CD4-positive, alpha-beta T cell (primary cell): ENCODE measurements at regions not wholly inside any gene's neighbourhood (a gene's known extent, or its start where the extent isn't known, plus 50 kb on each side); places are given as distances from the start of the nearest gene placed in this dataset.

ENCODE experiments used
- ATAC-seq: fragments of 200-7000 bp; cut with Tn5 transposase; one replicate; pipeline ENCODE4 v1.10.0; 2022; ENCODE audit warnings: mild to moderate bottlenecking; ENCODE audit not compliant: poor library complexity
- CTCF ChIA-PET: fragments of 350-600 bp; sonication (Branson Sonifier 250); formaldehyde crosslinking; loops from one replicate; lab custom pipeline; 2021; ENCODE audit warnings: antibody characterized with exemption, inconsistent platforms; lab: Charles Lee
- POLR2A ChIA-PET: fragments of 350-600 bp; sonication (Branson Sonifier 250); formaldehyde crosslinking; loops from one replicate; lab custom pipeline; 2021; ENCODE audit warnings: antibody characterized with exemption, inconsistent platforms; lab: Charles Lee
- DNase-seq, 14 experiments: peaks; one replicate each; pipeline ENCODE4 v3.0.0-alpha.2; 2013 to 2020; ENCODE audit warnings: mixed read lengths in 2 of 14
- H3K27ac ChIP-seq, 2 donors: one replicate each; pipeline versions ENCODE4 v1.5.1 to v1.7.0; 2013; ENCODE audit warnings: low read length in 2 of 2, low read depth in 1 of 2, mild to moderate bottlenecking in 1 of 2
- H3K27me3 ChIP-seq, 2 experiments: 1 replicate in 1 of 2; 2 replicates in 1 of 2; pipeline versions ENCODE4 v1.6.1 to v1.7.0; 2013; ENCODE audit warnings: low read length in 2 of 2, control low read depth in 1 of 2, mild to moderate bottlenecking in 1 of 2, moderate library complexity in 1 of 2; ENCODE audit not compliant: insufficient read depth in 2 of 2, control insufficient read depth in 1 of 2
- H3K36me3 ChIP-seq: one replicate; pipeline ENCODE4 v1.6.1; 2013; ENCODE audit warnings: low read length, control low read depth; ENCODE audit not compliant: insufficient read depth
- H3K4me1 ChIP-seq: one replicate; pipeline ENCODE4 v1.6.1; 2013; ENCODE audit warnings: low read length, control low read depth; ENCODE audit not compliant: insufficient read depth
- H3K4me3 ChIP-seq: one replicate; pipeline ENCODE4 v1.5.1; 2013; ENCODE audit warnings: mild to moderate bottlenecking, low read length, moderate library complexity
- H3K9me3 ChIP-seq, 2 experiments: 1 replicate in 1 of 2; 2 replicates in 1 of 2; pipeline versions ENCODE4 v1.6.1 to v1.7.0; 2013; ENCODE audit warnings: low read length in 2 of 2, mild to moderate bottlenecking in 2 of 2, control low read depth in 1 of 2, moderate library complexity in 1 of 2; ENCODE audit not compliant: control insufficient read depth in 1 of 2, insufficient read depth in 1 of 2
- H3K27ac Mint-ChIP-seq: one replicate; pipeline ENCODE4 v1.8.0; 2020; ENCODE audit warnings: mixed read lengths
- H3K27me3 Mint-ChIP-seq: one replicate; pipeline ENCODE4 v1.8.0; 2021; ENCODE audit warnings: mixed read lengths
- H3K36me3 Mint-ChIP-seq: one replicate; pipeline ENCODE4 v1.8.0; 2021; ENCODE audit warnings: low read depth, mixed read lengths
- H3K4me1 Mint-ChIP-seq: one replicate; pipeline ENCODE4 v1.8.0; 2021; ENCODE audit warnings: low read depth, mixed read lengths
- H3K4me3 Mint-ChIP-seq: one replicate; pipeline ENCODE4 v1.8.0; 2020; ENCODE audit warnings: mild to moderate bottlenecking, mixed read lengths
- H3K9me3 Mint-ChIP-seq: one replicate; pipeline ENCODE4 v1.8.0; 2020; ENCODE audit warnings: mixed read lengths
- intact Hi-C, 2 experiments: fragments of 100-400 bp; cut with DNase I in 1 of 2; cut with micrococcal nuclease in 1 of 2; formaldehyde crosslinking; loops; one replicate each; pipeline versions ENCODE4 v1.15.1 to v1.9.0; 2023 to 2025; cut with DNase I, micrococcal nuclease
- TF ChIP-seq, protein P1 (sequence below): fragments of 200-600 bp; IDR thresholded peaks from one replicate; pipeline ENCODE4 v1.8.0; 2022; ENCODE audit warnings: antibody characterized with exemption, mild to moderate bottlenecking

DNA sequence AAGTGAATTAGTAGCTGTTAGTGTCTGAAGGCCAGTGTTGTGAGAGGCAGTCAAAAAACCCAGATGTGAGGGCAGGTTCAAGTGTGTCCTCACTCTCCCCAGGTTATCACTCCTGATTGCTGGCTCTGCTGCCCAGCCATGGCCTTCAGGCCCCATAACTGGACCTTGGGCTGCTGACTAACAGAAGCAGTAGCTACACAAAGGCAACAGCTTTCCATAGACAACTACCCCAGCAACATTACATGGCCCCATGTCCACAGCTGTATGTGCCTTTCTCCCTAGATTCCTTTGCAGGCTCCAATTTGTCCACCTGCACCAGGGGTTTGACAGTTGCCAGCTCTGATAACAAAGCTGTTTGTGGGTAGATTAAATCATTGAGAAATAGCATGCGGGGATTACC, 297.8 kb downstream of the ARL4A start:
- peaks cover 25% of the 10 kb centered on the region for H3K27me3 Mint-ChIP-seq
- no peaks in the 10 kb centered on the region for H3K36me3 ChIP-seq
- no peaks in the 10 kb centered on the region for H3K4me1 Mint-ChIP-seq
- CTCF ChIA-PET, result no interaction called here
- H3K9me3 Mint-ChIP-seq, result no peaks in the 10 kb centered on the region
- no peaks in the 10 kb centered on the region for H3K36me3 Mint-ChIP-seq
- no peak overlapping the region for H3K27ac Mint-ChIP-seq
- DNase-seq (no peak), ATAC-seq (no peak)
- H3K4me3 ChIP-seq, result no peak overlapping the region
- no peaks in the 10 kb centered on the region for H3K27me3 ChIP-seq
- POLR2A ChIA-PET, result no interaction called here
- H3K27ac ChIP-seq, result no peak overlapping the region
- no peaks in the 10 kb centered on the region for H3K4me1 ChIP-seq
- TF ChIP-seq, protein P1, sequence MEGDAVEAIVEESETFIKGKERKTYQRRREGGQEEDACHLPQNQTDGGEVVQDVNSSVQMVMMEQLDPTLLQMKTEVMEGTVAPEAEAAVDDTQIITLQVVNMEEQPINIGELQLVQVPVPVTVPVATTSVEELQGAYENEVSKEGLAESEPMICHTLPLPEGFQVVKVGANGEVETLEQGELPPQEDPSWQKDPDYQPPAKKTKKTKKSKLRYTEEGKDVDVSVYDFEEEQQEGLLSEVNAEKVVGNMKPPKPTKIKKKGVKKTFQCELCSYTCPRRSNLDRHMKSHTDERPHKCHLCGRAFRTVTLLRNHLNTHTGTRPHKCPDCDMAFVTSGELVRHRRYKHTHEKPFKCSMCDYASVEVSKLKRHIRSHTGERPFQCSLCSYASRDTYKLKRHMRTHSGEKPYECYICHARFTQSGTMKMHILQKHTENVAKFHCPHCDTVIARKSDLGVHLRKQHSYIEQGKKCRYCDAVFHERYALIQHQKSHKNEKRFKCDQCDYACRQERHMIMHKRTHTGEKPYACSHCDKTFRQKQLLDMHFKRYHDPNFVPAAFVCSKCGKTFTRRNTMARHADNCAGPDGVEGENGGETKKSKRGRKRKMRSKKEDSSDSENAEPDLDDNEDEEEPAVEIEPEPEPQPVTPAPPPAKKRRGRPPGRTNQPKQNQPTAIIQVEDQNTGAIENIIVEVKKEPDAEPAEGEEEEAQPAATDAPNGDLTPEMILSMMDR, result no peak
- H3K9me3 ChIP-seq, result no peaks in the 10 kb centered on the region
- intact Hi-C loops, result no loop called here
- H3K4me3 Mint-ChIP-seq, result no peak overlapping the region

DNA sequence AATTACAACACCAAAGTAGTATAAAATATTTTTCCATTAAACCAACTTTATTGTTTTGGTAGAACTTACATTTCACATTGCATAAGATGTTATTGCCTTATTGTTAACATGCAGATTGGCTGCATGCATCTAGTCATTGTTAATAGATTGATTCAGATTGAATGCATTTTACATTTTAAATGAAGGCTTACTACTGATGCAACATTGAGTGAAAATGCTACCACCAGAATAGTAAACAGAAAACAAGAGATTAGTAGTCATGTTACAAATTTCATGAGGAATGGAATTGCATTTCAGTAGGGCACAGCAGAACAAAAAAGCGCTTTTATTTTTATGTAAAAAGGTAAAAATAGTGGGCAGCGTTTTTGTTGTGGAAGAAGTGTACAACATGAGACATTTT, 298.3 kb downstream of the ARL4A start:
- Mint-ChIP-seq H3K27ac (no peak overlapping the region), H3K36me3 (no peaks in the 10 kb centered on the region), H3K4me3 (no peak overlapping the region), H3K9me3 (no peaks in the 10 kb centered on the region), H3K4me1 (no peaks in the 10 kb centered on the region), H3K27me3 (peaks cover 25% of the 10 kb centered on the region)
- TF ChIP-seq, protein P1, result no peak
- H3K4me3 ChIP-seq, result no peak overlapping the region
- no peaks in the 10 kb centered on the region for H3K27me3 ChIP-seq
- no peaks in the 10 kb centered on the region for H3K4me1 ChIP-seq
- intact Hi-C loops, result no loop called here
- ChIA-PET CTCF (no interaction called here), POLR2A (no interaction called here)
- no peaks in the 10 kb centered on the region for H3K9me3 ChIP-seq
- ATAC-seq (no peak), DNase-seq (no peak)
- H3K27ac ChIP-seq, result no peak overlapping the region
- H3K36me3 ChIP-seq, result no peaks in the 10 kb centered on the region

DNA sequence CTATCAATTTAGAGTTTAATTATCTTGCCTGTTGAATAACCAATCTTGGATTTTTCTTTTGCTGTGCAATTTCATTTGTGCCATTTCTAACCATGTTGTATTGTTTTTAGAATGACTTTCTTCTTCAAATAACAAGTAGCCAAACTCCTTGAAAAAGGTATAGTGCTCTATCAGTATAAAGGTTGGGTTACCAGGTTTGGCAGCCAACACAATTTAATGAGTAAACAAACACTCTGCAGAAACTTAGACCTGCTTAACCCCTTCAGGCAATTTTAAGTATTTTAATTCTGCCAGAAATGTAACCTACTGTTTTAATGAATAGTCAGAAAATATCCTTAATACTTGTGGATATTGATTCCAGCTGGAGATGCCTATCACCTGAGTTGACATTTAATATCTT, 299.8 kb downstream of the ARL4A start:
- no peaks in the 10 kb centered on the region for H3K36me3 ChIP-seq
- H3K27me3 ChIP-seq, result no peaks in the 10 kb centered on the region
- ChIA-PET CTCF (no interaction called here), POLR2A (no interaction called here)
- Mint-ChIP-seq H3K27me3 (peaks cover 25% of the 10 kb centered on the region), H3K36me3 (no peaks in the 10 kb centered on the region), H3K9me3 (no peaks in the 10 kb centered on the region), H3K27ac (no peak overlapping the region), H3K4me1 (no peaks in the 10 kb centered on the region), H3K4me3 (no peak overlapping the region)
- no peaks in the 10 kb centered on the region for H3K9me3 ChIP-seq
- TF ChIP-seq, protein P1, result no peak
- intact Hi-C loops, result no loop called here
- DNase-seq, result no peak
- ATAC-seq, result no peak
- no peak overlapping the region for H3K27ac ChIP-seq
- H3K4me3 ChIP-seq, result no peak overlapping the region
- H3K4me1 ChIP-seq, result no peaks in the 10 kb centered on the region
